B cell (primary cell): ENCODE measurements at regions not wholly inside any gene's neighbourhood (a gene's known extent, or its start where the extent isn't known, plus 50 kb on each side); places are given as distances from the start of the nearest gene placed in this dataset.

Experiments
- ATAC-seq: fragments of 200-7000 bp; cut with Tn5 transposase; one replicate; pipeline ENCODE4 v1.10.0; 2021; ENCODE audit warnings: low read depth, mild to moderate bottlenecking, moderate number of reproducible peaks, moderate library complexity
- CTCF ChIA-PET: fragments of 350-600 bp; sonication (Branson Sonifier 250); formaldehyde crosslinking; loops from one replicate; lab custom pipeline; 2021; ENCODE audit warnings: antibody characterized with exemption, inconsistent platforms; lab: Charles Lee
- POLR2A ChIA-PET: fragments of 350-600 bp; sonication (Branson Sonifier 250); formaldehyde crosslinking; loops from one replicate; lab custom pipeline; 2021; ENCODE audit warnings: antibody characterized with exemption; lab: Charles Lee
- DNase-seq: peaks from one replicate; pipeline ENCODE4 v3.0.0; 2013
- H2AFZ ChIP-seq: 2 replicates; pipeline ENCODE4 v1.6.1; 2012; ENCODE audit warnings: mild to moderate bottlenecking, low read depth, low read length; ENCODE audit not compliant: insufficient read depth, poor library complexity, severe bottlenecking
- H3K27ac ChIP-seq, 2 donors: 1 replicate in 1 of 2; 2 replicates in 1 of 2; pipeline ENCODE4 v1.5.1; 2012 to 2013; ENCODE audit warnings: low read length in 2 of 2, mild to moderate bottlenecking in 2 of 2, moderate library complexity in 1 of 2
- H3K27me3 ChIP-seq, 4 experiments: fragments of 200-600 bp in 1 of 4; sonication (generic) in 1 of 4; replicated peaks in 1 of 4; 1 replicate in 2 of 4; 2 replicates in 2 of 4; pipeline versions ENCODE4 v1.6.1 to v1.7.0; 2013 to 2016; ENCODE audit warnings: low read length in 3 of 4, mild to moderate bottlenecking in 2 of 4, mixed read lengths in 1 of 4, moderate library complexity in 1 of 4; ENCODE audit not compliant: insufficient read depth in 4 of 4, control insufficient read depth in 3 of 4; ENCODE audit errors: control extremely low read depth in 1 of 4
- H3K36me3 ChIP-seq, 2 experiments: replicated peaks in 1 of 2; 1 replicate in 1 of 2; 2 replicates in 1 of 2; pipeline versions ENCODE4 v1.6.1 to v1.7.1; 2013; ENCODE audit warnings: low read length in 1 of 2; ENCODE audit not compliant: insufficient read depth in 2 of 2, control insufficient read depth in 1 of 2; ENCODE audit errors: control extremely low read depth in 1 of 2, extremely low read depth in 1 of 2
- H3K4me1 ChIP-seq, 2 donors: fragments of 200-600 bp in 1 of 2; sonication (generic) in 1 of 2; 1 replicate in 1 of 2; 2 replicates in 1 of 2; pipeline versions ENCODE4 v1.5.1 to v1.6.1; 2013 to 2017; ENCODE audit warnings: low read length in 2 of 2; ENCODE audit not compliant: control insufficient read depth in 2 of 2, insufficient read depth in 2 of 2
- H3K4me2 ChIP-seq: replicated peaks from 2 replicates; pipeline ENCODE3; 2012; ENCODE audit warnings: mild to moderate bottlenecking, low read depth, low read length; ENCODE audit not compliant: poor library complexity, severe bottlenecking
- H3K4me3 ChIP-seq, 5 experiments: fragments of 200-600 bp in 1 of 5; sonication (generic) in 1 of 5; 1 replicate in 3 of 5; 2 replicates in 2 of 5; pipeline versions ENCODE4 v1.5.1 to v1.7.0; 2011 to 2016; ENCODE audit warnings: low read length in 4 of 5, mild to moderate bottlenecking in 4 of 5, low read depth in 2 of 5, control low read depth in 1 of 5, moderate library complexity in 1 of 5; ENCODE audit not compliant: insufficient read depth in 1 of 5; ENCODE audit errors: control extremely low read depth in 1 of 5, extremely low read depth in 1 of 5
- H3K79me2 ChIP-seq: fragments of 200-600 bp; sonication (generic); one replicate; pipeline ENCODE4 v1.6.0; 2016; ENCODE audit warnings: low read length; ENCODE audit not compliant: control insufficient read depth, insufficient read depth
- H3K9ac ChIP-seq: fragments of 200-600 bp; sonication (generic); 2 replicates; pipeline ENCODE4 v1.6.1; 2017; ENCODE audit warnings: mild to moderate bottlenecking, low read length, moderate library complexity
- H3K9me3 ChIP-seq, 3 donors: one replicate each; pipeline versions ENCODE4 v1.6.1 to v1.7.1; 2013; ENCODE audit warnings: low read length in 2 of 3; ENCODE audit not compliant: control insufficient read depth in 2 of 3, insufficient read depth in 1 of 3; ENCODE audit errors: control extremely low read depth in 1 of 3
- H4K20me1 ChIP-seq: 2 replicates; pipeline ENCODE4 v1.6.0; 2012; ENCODE audit warnings: mild to moderate bottlenecking, low read length; ENCODE audit not compliant: insufficient read depth, control insufficient read depth, poor library complexity, severe bottlenecking
- H3K27ac Mint-ChIP-seq: one replicate; pipeline ENCODE4 v1.8.0; 2021; ENCODE audit warnings: mixed read lengths
- H3K27me3 Mint-ChIP-seq: one replicate; pipeline ENCODE4 v1.8.0; 2021; ENCODE audit warnings: mixed read lengths
- H3K4me1 Mint-ChIP-seq: one replicate; pipeline ENCODE4 v1.8.0; 2021; ENCODE audit warnings: mixed read lengths
- H3K4me3 Mint-ChIP-seq: one replicate; pipeline ENCODE4 v1.8.0; 2021; ENCODE audit warnings: mixed read lengths
- H3K9me3 Mint-ChIP-seq: one replicate; pipeline ENCODE4 v1.8.0; 2022; ENCODE audit warnings: mixed read lengths; ENCODE audit not compliant: insufficient read depth
- EZH2 ChIP-seq: IDR thresholded peaks from 2 replicates; pipeline ENCODE4 v1.6.1; 2012; ENCODE audit warnings: borderline replicate concordance, low read depth, mild to moderate bottlenecking, moderate library complexity, low read length; ENCODE audit not compliant: insufficient read depth, poor library complexity, severe bottlenecking
- WGBS: methylation state at CpG from one replicate; pipeline ENCODE4 v1.1.5; 2013; ENCODE audit warnings: missing lambda C conversion rate; ENCODE audit not compliant: insufficient coverage; 5-methylcytosine and 5-hydroxymethylcytosine counted together
- intact Hi-C: fragments of 100-400 bp; cut with micrococcal nuclease; formaldehyde crosslinking; loops from one replicate; pipeline ENCODE4 v1.10.0; 2022
- TF ChIP-seq, protein P1 (sequence below): fragments of 200-600 bp; IDR thresholded peaks from one replicate; pipeline ENCODE4 v1.8.0; 2022; ENCODE audit warnings: antibody characterized with exemption, mild to moderate bottlenecking

DNA sequence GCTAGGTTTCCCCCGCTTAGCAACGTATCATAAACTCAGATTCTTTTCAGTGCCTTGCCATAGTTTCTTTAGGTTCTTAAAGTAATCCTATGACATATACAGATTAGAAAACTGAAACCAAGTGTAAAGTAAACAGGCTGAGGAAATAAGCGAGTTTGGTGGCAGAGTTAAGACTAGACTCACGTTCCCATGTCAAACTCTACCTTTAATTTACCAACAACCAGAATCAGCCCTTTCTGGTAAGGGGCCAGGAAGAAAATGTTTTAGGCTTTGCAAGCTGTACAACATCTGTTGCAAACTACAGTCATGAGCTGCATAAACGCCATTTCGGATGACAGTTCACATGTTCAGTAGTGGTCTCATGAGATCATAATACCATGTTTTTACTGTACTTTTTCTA, 128.0 kb upstream of the PRICKLE2 start:
- ChIA-PET CTCF (no interaction called here), POLR2A (no interaction called here)
- Mint-ChIP-seq H3K4me1 (peaks cover 4% of the 10 kb centered on the region), H3K27ac (no peak overlapping the region), H3K27me3 (no peaks in the 10 kb centered on the region), H3K4me3 (no peak overlapping the region), H3K9me3 (no peaks in the 10 kb centered on the region)
- H3K4me1 ChIP-seq = no peaks in the 10 kb centered on the region
- intact Hi-C loops = no loop called here
- no peak overlapping the region for H3K9ac ChIP-seq
- no peak overlapping the region for H3K4me2 ChIP-seq
- no peaks in the 10 kb centered on the region for H3K27me3 ChIP-seq
- H2AFZ ChIP-seq = no peak overlapping the region
- H3K79me2 ChIP-seq = no peaks in the 10 kb centered on the region
- no peak for DNase-seq
- H3K27ac ChIP-seq = no peak overlapping the region
- TF ChIP-seq EZH2 = no peak
- TF ChIP-seq, protein P1, sequence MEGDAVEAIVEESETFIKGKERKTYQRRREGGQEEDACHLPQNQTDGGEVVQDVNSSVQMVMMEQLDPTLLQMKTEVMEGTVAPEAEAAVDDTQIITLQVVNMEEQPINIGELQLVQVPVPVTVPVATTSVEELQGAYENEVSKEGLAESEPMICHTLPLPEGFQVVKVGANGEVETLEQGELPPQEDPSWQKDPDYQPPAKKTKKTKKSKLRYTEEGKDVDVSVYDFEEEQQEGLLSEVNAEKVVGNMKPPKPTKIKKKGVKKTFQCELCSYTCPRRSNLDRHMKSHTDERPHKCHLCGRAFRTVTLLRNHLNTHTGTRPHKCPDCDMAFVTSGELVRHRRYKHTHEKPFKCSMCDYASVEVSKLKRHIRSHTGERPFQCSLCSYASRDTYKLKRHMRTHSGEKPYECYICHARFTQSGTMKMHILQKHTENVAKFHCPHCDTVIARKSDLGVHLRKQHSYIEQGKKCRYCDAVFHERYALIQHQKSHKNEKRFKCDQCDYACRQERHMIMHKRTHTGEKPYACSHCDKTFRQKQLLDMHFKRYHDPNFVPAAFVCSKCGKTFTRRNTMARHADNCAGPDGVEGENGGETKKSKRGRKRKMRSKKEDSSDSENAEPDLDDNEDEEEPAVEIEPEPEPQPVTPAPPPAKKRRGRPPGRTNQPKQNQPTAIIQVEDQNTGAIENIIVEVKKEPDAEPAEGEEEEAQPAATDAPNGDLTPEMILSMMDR = no peak
- H3K36me3 ChIP-seq = no peaks in the 10 kb centered on the region
- WGBS = no CpG with 5 or more reads among the region's 6 CpGs
- no peak for ATAC-seq
- H3K9me3 ChIP-seq = no peaks in the 10 kb centered on the region
- H4K20me1 ChIP-seq = no peaks in the 10 kb centered on the region
- H3K4me3 ChIP-seq = no peak overlapping the region

DNA sequence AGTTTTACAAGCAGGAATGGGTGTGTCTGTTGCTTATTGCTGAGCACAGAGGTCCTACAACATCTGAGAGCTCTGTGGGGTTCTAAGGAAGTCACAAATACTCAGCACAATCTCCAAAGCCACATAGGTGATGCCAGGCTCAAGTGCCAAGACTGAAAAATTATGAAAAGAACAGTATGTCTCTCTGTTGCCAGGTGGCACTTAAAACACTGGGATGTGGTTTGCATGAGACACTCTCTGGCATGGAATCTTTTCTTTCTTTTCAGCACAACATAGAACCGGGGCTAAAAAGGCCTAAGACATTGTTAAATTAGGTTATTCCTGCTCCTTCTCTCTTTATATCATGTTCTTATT, 127.3 kb upstream of the PRICKLE2 start:
- Histone ChIP-seq H3K9me3 (no peaks in the 10 kb centered on the region), H4K20me1 (no peaks in the 10 kb centered on the region), H3K4me1 (no peaks in the 10 kb centered on the region), H3K4me2 (no peak overlapping the region), H3K27ac (no peak overlapping the region), H3K27me3 (no peaks in the 10 kb centered on the region), H3K36me3 (no peaks in the 10 kb centered on the region), H3K79me2 (no peaks in the 10 kb centered on the region), H3K9ac (no peak overlapping the region), H2AFZ (no peak overlapping the region), H3K4me3 (no peak overlapping the region)
- no peaks in the 10 kb centered on the region for H3K9me3 Mint-ChIP-seq
- intact Hi-C loops = no loop called here
- TF ChIP-seq, protein P1 = no peak
- TF ChIP-seq EZH2 = no peak
- no peak overlapping the region for H3K27ac Mint-ChIP-seq
- ChIA-PET POLR2A (no interaction called here), CTCF (no interaction called here)
- no peak for DNase-seq
- peaks cover 4% of the 10 kb centered on the region for H3K27me3 Mint-ChIP-seq
- peaks cover 4% of the 10 kb centered on the region for H3K4me1 Mint-ChIP-seq
- no peak overlapping the region for H3K4me3 Mint-ChIP-seq
- no peak for ATAC-seq
- no CpG with 5 or more reads among the region's 1 CpG for WGBS
